HUES64 (cell line): ENCODE measurements at regions not wholly inside any gene's neighbourhood (a gene's known extent, or its start where the extent isn't known, plus 50 kb on each side); places are given as distances from the start of the nearest gene placed in this dataset.

Experiments
- H3K27ac ChIP-seq: 2 replicates; pipeline ENCODE4 v1.7.0; 2013; ENCODE audit warnings: low read depth, low read length, inconsistent platforms
- H3K27me3 ChIP-seq: 2 replicates; pipeline ENCODE4 v1.6.1; 2013; ENCODE audit warnings: mild to moderate bottlenecking, low read length; ENCODE audit not compliant: insufficient read depth
- H3K36me3 ChIP-seq: 2 replicates; pipeline ENCODE4 v1.6.1; 2013; ENCODE audit warnings: mild to moderate bottlenecking, low read length; ENCODE audit not compliant: insufficient read depth
- H3K4me1 ChIP-seq: 2 replicates; pipeline ENCODE4 v1.6.1; 2013; ENCODE audit warnings: mild to moderate bottlenecking, low read length, moderate library complexity; ENCODE audit not compliant: insufficient read depth
- H3K4me3 ChIP-seq: 2 replicates; pipeline ENCODE4 v1.5.1; 2013; ENCODE audit warnings: mild to moderate bottlenecking, low read length, moderate library complexity
- H3K9ac ChIP-seq: 2 replicates; pipeline ENCODE4 v1.6.1; 2013; ENCODE audit warnings: mild to moderate bottlenecking, low read depth, low read length
- H3K9me3 ChIP-seq: 2 replicates; pipeline ENCODE4 v1.6.1; 2013; ENCODE audit warnings: low read depth, low read length; ENCODE audit not compliant: insufficient read depth
- WGBS: fragments of 150-250, 120-280 bp; methylation state at CpG from one replicate; pipeline ENCODE4 v1.1.7; 2013; ENCODE audit warnings: missing lambda C conversion rate; 5-methylcytosine and 5-hydroxymethylcytosine counted together

GRCh38 chr20:56175884-56176283, 72.6 kb upstream of the MC3R start:
- Histone ChIP-seq H3K4me1 (no peaks in the 10 kb centered on the region), H3K4me3 (no peak overlapping the region), H3K27ac (no peak overlapping the region), H3K9me3 (peaks cover 91% of the 10 kb centered on the region), H3K27me3 (no peaks in the 10 kb centered on the region), H3K36me3 (no peaks in the 10 kb centered on the region), H3K9ac (no peak overlapping the region)
- WGBS = 68% methylated on average over 3 of the region's 3 CpGs

GRCh38 chr20:56178219-56178618, 70.3 kb upstream of the MC3R start:
- Histone ChIP-seq H3K4me1 (no peaks in the 10 kb centered on the region), H3K9me3 (peaks cover 94% of the 10 kb centered on the region), H3K9ac (no peak overlapping the region), H3K27me3 (no peaks in the 10 kb centered on the region), H3K36me3 (no peaks in the 10 kb centered on the region), H3K4me3 (no peak overlapping the region), H3K27ac (no peak overlapping the region)
- 67% methylated on average over 6 of the region's 6 CpGs for WGBS

GRCh38 chr20:56179051-56179450, 69.5 kb upstream of the MC3R start:
- peak overlapping the region; percentile 19; the same call in 1 of the 2 replicates for H3K4me3 ChIP-seq
- H3K36me3 ChIP-seq = no peaks in the 10 kb centered on the region
- WGBS = 63% methylated on average over 4 of the region's 4 CpGs
- no peaks in the 10 kb centered on the region for H3K27me3 ChIP-seq
- no peak overlapping the region for H3K27ac ChIP-seq
- H3K9me3 ChIP-seq = peaks cover 94% of the 10 kb centered on the region
- no peaks in the 10 kb centered on the region for H3K4me1 ChIP-seq
- no peak overlapping the region for H3K9ac ChIP-seq

GRCh38 chr20:56181583-56181982, 66.9 kb upstream of the MC3R start:
- H3K9ac ChIP-seq = no peak overlapping the region
- H3K4me3 ChIP-seq = no peak overlapping the region
- 50% methylated on average over 1 of the region's 1 CpG for WGBS

GRCh38 chr20:56187534-56188165, 60.9 kb upstream of the MC3R start:
- H3K36me3 ChIP-seq = no peaks in the 10 kb centered on the region
- H3K4me1 ChIP-seq = no peaks in the 10 kb centered on the region
- 70% methylated on average over 7 of the region's 7 CpGs for WGBS
- H3K27ac ChIP-seq = no peak overlapping the region
- no peaks in the 10 kb centered on the region for H3K27me3 ChIP-seq
- peaks cover 94% of the 10 kb centered on the region for H3K9me3 ChIP-seq
- no peak overlapping the region for H3K4me3 ChIP-seq
- H3K9ac ChIP-seq = no peak overlapping the region

More at GRCh38 chr20:56181583-56181982, 66.9 kb upstream of the MC3R start:
- no peaks in the 10 kb centered on the region for H3K36me3 ChIP-seq
- H3K4me1 ChIP-seq = no peaks in the 10 kb centered on the region
- no peak overlapping the region for H3K27ac ChIP-seq
- H3K27me3 ChIP-seq = no peaks in the 10 kb centered on the region
- H3K9me3 ChIP-seq = peaks cover 95% of the 10 kb centered on the region

GRCh38 chr20:56194042-56194441, 54.5 kb upstream of the MC3R start:
- no peak overlapping the region for H3K4me3 ChIP-seq
- no peaks in the 10 kb centered on the region for H3K36me3 ChIP-seq
- no peak overlapping the region for H3K27ac ChIP-seq
- no peaks in the 10 kb centered on the region for H3K27me3 ChIP-seq
- no peaks in the 10 kb centered on the region for H3K4me1 ChIP-seq
- WGBS = 43% methylated on average over 5 of the region's 5 CpGs
- no peak overlapping the region for H3K9ac ChIP-seq
- peaks cover 99% of the 10 kb centered on the region for H3K9me3 ChIP-seq

- H3K27me3 ChIP-seq = no peaks in the 10 kb centered on the region
- 80% methylated on average over 2 of the region's 2 CpGs for WGBS
- H3K27ac ChIP-seq = no peak overlapping the region
- H3K36me3 ChIP-seq = no peaks in the 10 kb centered on the region
- no peaks in the 10 kb centered on the region for H3K4me1 ChIP-seq
- no peak overlapping the region for H3K9ac ChIP-seq
- no peak overlapping the region for H3K4me3 ChIP-seq
- peaks cover 100% of the 10 kb centered on the region for H3K9me3 ChIP-seq
Measured at GRCh38 chr20:56195946-56196345, 52.6 kb upstream of the MC3R start.
